Thoracic aorta (tissue), 2 donors: ENCODE measurements at regions not wholly inside any gene's neighbourhood (a gene's known extent, or its start where the extent isn't known, plus 50 kb on each side); places are given as distances from the start of the nearest gene placed in this dataset.

ENCODE experiments used
- ATAC-seq: fragments of 150-250 bp; one replicate; pipeline ENCODE4 v1.8.0; 2017; ENCODE audit warnings: low read depth; ENCODE audit not compliant: insufficient number of reproducible peaks, low FRiP score
- DNase-seq: peaks from one replicate; pipeline ENCODE4 v3.0.0-alpha.2; 2020; ENCODE audit warnings: low spot score
- H3K27ac ChIP-seq, 2 donors: fragments of 200-600 bp; sonication (generic); 1 replicate in 1 of 2; 2 replicates in 1 of 2; pipeline ENCODE4 v1.5.1; 2016; ENCODE audit warnings: mild to moderate bottlenecking in 2 of 2, moderate library complexity in 2 of 2
- H3K27me3 ChIP-seq: fragments of 200-600 bp; sonication (generic); replicated peaks from 2 replicates; pipeline ENCODE4 v1.6.0; 2016; ENCODE audit warnings: mild to moderate bottlenecking; ENCODE audit not compliant: insufficient read depth
- H3K36me3 ChIP-seq: fragments of 200-600 bp; sonication (generic); one replicate; pipeline ENCODE4 v1.5.1; 2016
- H3K4me1 ChIP-seq, 2 donors: fragments of 200-600 bp; sonication (generic); 1 replicate in 1 of 2; 2 replicates in 1 of 2; pipeline versions ENCODE4 v1.5.1 to v1.6.0; 2016; ENCODE audit warnings: low read depth in 2 of 2, mild to moderate bottlenecking in 1 of 2; ENCODE audit not compliant: control insufficient read depth in 1 of 2
- H3K4me3 ChIP-seq: fragments of 200-600 bp; sonication (generic); 2 replicates; pipeline ENCODE4 v1.5.1; 2016; ENCODE audit warnings: mild to moderate bottlenecking
- H3K9me3 ChIP-seq: fragments of 200-600 bp; sonication (generic); 2 replicates; pipeline ENCODE4 v1.5.1; 2016
- CTCF ChIP-seq: fragments of 200-600 bp; sonication (generic); IDR thresholded peaks from one replicate; pipeline ENCODE4 v1.5.1; 2019; ENCODE audit warnings: antibody characterized with exemption

- DNase-seq (no peak), ATAC-seq (no peak)
- Histone ChIP-seq H3K4me3 (no peak overlapping the region), H3K36me3 (no peaks in the 10 kb centered on the region), H3K9me3 (no peaks in the 10 kb centered on the region), H3K27ac (no peak overlapping the region), H3K27me3 (peaks cover 13% of the 10 kb centered on the region), H3K4me1 (peaks cover 0 to 8% of the 10 kb centered on the region in 2 donors)
- TF ChIP-seq CTCF, result no peak
These were observed 105.1 kb downstream of the EDN3 start for GRCh38 chr20:59405226-59406200.

- no peak for ATAC-seq
These were observed 106.0 kb downstream of the EDN3 start for GRCh38 chr20:59406446-59406845.

GRCh38 chr20:59411170-59411569, 110.8 kb downstream of the EDN3 start:
- no peak overlapping the region for H3K27ac ChIP-seq
- no peaks in the 10 kb centered on the region for H3K9me3 ChIP-seq
- no peak overlapping the region for H3K4me3 ChIP-seq
- H3K27me3 ChIP-seq, result no peaks in the 10 kb centered on the region
- DNase-seq (no peak), ATAC-seq (no peak)
- no peak for TF ChIP-seq CTCF
- no peaks in the 10 kb centered on the region for H3K4me1 ChIP-seq
- H3K36me3 ChIP-seq, result no peaks in the 10 kb centered on the region

More at GRCh38 chr20:59406446-59406845, 106.0 kb downstream of the EDN3 start:
- Histone ChIP-seq H3K27ac (no peak overlapping the region), H3K4me3 (no peak overlapping the region), H3K36me3 (no peaks in the 10 kb centered on the region), H3K9me3 (no peaks in the 10 kb centered on the region), H3K4me1 (peaks cover 0 to 8% of the 10 kb centered on the region in 2 donors), H3K27me3 (peaks cover 13% of the 10 kb centered on the region)
- TF ChIP-seq CTCF, result no peak
- DNase-seq, result no peak

- DNase-seq (no peak), ATAC-seq (no peak)
- Histone ChIP-seq H3K27me3 (no peaks in the 10 kb centered on the region), H3K4me3 (no peak overlapping the region), H3K4me1 (no peaks in the 10 kb centered on the region), H3K9me3 (no peaks in the 10 kb centered on the region), H3K36me3 (no peaks in the 10 kb centered on the region), H3K27ac (no peak overlapping the region)
- TF ChIP-seq CTCF, result no peak
These were observed 111.2 kb downstream of the EDN3 start for GRCh38 chr20:59411589-59411988.

- Histone ChIP-seq H3K4me1 (no peaks in the 10 kb centered on the region), H3K27ac (no peak overlapping the region), H3K4me3 (no peak overlapping the region), H3K27me3 (no peaks in the 10 kb centered on the region), H3K36me3 (no peaks in the 10 kb centered on the region), H3K9me3 (no peaks in the 10 kb centered on the region)
- TF ChIP-seq CTCF, result no peak
- DNase-seq (no peak), ATAC-seq (no peak)
These were observed 111.8 kb downstream of the EDN3 start for GRCh38 chr20:59412181-59412580.
